Left lung (tissue), 4 donors: ENCODE measurements at regions not wholly inside any gene's neighbourhood (a gene's known extent, or its start where the extent isn't known, plus 50 kb on each side); places are given as distances from the start of the nearest gene placed in this dataset.

Source experiments
- ATAC-seq: fragments of 200-7000 bp; cut with Tn5 transposase; one replicate; pipeline ENCODE4 v1.9.1; 2020; ENCODE audit warnings: moderate library complexity
- DNase-seq, 4 donors: peaks; one replicate each; pipeline ENCODE4 v3.0.0-alpha.2; 2013 to 2020
- H3K27ac ChIP-seq, 2 donors: fragments of 200-600 bp; sonication (generic) in 1 of 2; one replicate each; pipeline versions ENCODE4 v1.5.0 to v1.8.0; 2020 to 2021
- H3K27me3 ChIP-seq, 2 donors: fragments of 200-600 bp; sonication (generic) in 1 of 2; one replicate each; pipeline versions ENCODE4 v1.5.0 to v1.8.0; 2020 to 2021
- H3K36me3 ChIP-seq, 2 donors: fragments of 200-600 bp; sonication (generic) in 1 of 2; one replicate each; pipeline versions ENCODE4 v1.5.0 to v1.8.0; 2020 to 2021
- H3K4me1 ChIP-seq, 2 donors: fragments of 200-600 bp; one replicate each; pipeline ENCODE4 v1.8.0; 2021
- H3K4me3 ChIP-seq, 2 donors: fragments of 200-600 bp; sonication (generic) in 1 of 2; one replicate each; pipeline versions ENCODE4 v1.5.0 to v1.8.0; 2020 to 2021; ENCODE audit warnings: mild to moderate bottlenecking in 1 of 2
- H3K9me3 ChIP-seq, 2 donors: fragments of 200-600 bp; sonication (generic) in 1 of 2; one replicate each; pipeline versions ENCODE4 v1.5.0 to v1.8.0; 2020 to 2021
- CTCF ChIP-seq, 2 donors: fragments of 200-600 bp; sonication (generic) in 1 of 2; IDR thresholded peaks; one replicate each; pipeline versions ENCODE4 v1.5.0 to v1.8.0; 2021; ENCODE audit warnings: antibody characterized with exemption in 2 of 2
- intact Hi-C, 2 donors: fragments of 100-400 bp; cut with DNase I; formaldehyde crosslinking; loops; one replicate each; pipeline versions ENCODE4 v1.11.2 to v1.14.2; 2022
- donor health status: DM: no; HTN: yes; CAD: no.
- donor health status: DM: no; HTN: no; CAD: no.

DNA sequence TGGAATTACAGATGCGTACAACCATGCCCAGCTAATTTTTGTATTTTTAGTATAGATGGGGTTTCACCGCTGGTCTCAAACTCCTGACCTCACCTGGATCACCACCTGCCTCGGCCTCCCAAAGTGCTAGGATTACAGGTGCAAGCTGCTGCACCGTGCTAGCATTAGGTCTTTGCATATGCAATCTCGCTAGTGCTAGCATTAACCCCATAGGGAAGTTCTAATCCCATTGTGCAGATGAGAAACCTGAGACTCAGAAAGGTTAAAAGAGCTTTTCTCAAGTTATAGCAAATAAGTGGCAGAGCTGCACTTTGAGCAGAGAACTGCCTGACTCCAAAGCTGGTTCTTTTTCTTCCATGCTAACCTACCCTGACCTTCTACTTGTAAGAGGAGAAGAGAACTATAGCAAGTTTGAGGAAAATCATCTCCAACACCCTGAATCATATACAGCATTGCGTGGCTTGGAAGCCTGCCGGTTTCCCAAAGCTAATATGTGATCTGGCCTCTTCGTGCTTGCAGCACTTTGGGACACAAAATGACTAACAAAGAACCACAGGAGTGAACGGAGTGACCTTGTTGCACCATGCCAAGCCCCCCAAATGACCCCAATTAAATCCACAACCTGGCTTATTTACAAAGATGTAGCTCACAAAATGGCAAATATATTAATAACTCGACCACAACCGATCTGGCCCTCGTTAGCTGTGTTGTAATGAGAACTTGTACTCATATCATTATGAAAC, 185.1 kb downstream of the TM2D1 start:
- TF ChIP-seq CTCF (IDR thresholded peaks at IDR 0.05) = no peak
- ATAC-seq (no peak), DNase-seq (peak in 1 of 4 donors; percentile 35)
- H3K27me3 ChIP-seq = no peaks in the 10 kb centered on the region
- H3K4me1 ChIP-seq = no peaks in the 10 kb centered on the region
- H3K27ac ChIP-seq = no peak overlapping the region
- no peaks in the 10 kb centered on the region for H3K36me3 ChIP-seq
- intact Hi-C loops = no loop called here
- no peaks in the 10 kb centered on the region for H3K9me3 ChIP-seq
- no peak overlapping the region for H3K4me3 ChIP-seq

DNA sequence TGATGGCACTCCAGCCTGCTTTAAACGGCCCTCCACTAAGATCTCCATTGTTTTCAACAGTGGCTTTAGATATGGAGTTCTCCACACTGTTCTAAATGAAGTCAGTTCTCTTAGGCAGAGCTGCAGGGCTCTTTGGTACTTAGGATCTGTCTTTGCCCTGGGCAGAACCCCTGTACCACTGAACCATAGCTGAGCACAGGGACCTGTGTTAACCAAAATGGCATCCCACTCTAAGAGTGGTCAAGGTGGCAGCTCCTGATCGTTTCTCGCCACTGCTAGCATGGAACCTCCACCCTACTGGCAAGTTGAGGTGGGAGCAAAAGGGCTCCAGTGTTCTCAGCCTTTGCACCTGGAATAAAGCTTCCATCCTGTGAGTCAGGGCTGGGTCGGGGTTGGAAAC, 186.7 kb downstream of the TM2D1 start:
- intact Hi-C loops = no loop called here
- Histone ChIP-seq H3K36me3 (no peaks in the 10 kb centered on the region), H3K4me1 (no peaks in the 10 kb centered on the region), H3K27ac (no peak overlapping the region), H3K9me3 (no peaks in the 10 kb centered on the region), H3K27me3 (no peaks in the 10 kb centered on the region), H3K4me3 (no peak overlapping the region)
- DNase-seq (no peak), ATAC-seq (no peak)
- TF ChIP-seq CTCF (IDR thresholded peaks at IDR 0.05) = no peak

DNA sequence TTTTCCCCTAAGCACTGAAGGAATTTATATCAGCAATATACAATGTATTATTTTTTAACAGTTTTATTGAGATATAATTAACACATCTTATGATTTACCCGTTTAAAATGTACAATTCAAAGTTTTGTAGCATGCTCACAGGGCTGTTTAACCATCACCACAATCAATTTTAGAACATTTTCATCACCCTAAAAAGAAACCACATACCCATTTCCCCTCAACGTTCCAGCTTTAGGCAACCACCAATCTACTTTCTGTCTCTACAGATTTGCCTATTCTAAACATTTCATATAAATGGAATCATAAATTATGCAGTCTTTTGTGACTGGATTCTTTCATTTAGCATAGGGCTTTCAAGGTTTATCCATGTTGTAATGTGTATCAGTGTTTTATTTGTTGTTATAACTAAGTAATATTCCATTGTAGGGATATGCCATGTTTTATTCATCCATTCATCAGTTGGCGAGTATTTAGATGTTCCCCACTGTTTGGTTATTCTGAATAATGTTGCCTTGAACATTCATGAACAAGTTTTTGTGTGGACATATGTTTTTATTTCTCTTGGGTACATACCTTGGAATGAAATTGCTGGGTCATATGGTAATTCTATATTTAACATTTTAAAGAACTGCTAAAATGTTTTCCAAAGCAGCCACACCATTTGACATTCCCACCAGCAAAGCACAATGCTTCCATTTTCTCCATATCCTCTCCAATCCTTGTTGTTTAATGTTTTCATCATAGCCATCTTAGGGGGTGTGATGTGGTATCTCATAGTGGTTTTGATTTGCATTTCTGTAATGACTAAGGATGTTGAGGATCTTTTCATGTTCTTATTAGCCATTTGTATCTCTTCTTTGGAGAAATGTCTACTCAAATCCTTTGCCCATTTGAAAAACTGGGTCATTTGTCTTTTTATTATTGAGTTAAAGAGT, 188.5 kb downstream of the TM2D1 start:
- H3K27me3 ChIP-seq = no peaks in the 10 kb centered on the region
- no peak overlapping the region for H3K4me3 ChIP-seq
- H3K36me3 ChIP-seq = no peaks in the 10 kb centered on the region
- no peaks in the 10 kb centered on the region for H3K9me3 ChIP-seq
- DNase-seq = no peak
- H3K27ac ChIP-seq = no peak overlapping the region
- H3K4me1 ChIP-seq = no peaks in the 10 kb centered on the region
- intact Hi-C loops = no loop called here
- TF ChIP-seq CTCF (IDR thresholded peaks at IDR 0.05) = no peak
- ATAC-seq = no peak

DNA sequence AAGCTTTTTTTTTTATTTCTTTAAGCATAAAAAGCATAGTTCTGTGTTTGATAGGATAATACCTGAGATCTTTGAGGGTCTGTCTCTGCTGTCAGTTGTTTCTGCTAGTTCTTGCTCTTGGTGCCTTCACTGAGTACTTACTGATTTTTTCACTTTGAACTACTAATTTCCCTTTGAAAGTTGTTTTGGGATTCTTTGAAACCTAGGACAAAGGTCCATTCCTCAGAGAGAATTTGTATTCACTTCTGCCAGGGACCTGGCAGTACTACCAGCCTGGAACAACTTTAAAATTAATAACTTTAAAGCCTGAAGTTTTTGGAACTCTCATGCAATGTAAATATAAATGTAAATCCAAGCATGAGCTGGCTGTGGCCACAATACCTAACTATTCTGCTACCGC, 190.1 kb downstream of the TM2D1 start:
- H3K36me3 ChIP-seq = no peaks in the 10 kb centered on the region
- no peak overlapping the region for H3K4me3 ChIP-seq
- H3K27me3 ChIP-seq = no peaks in the 10 kb centered on the region
- TF ChIP-seq CTCF (IDR thresholded peaks at IDR 0.05) = no peak
- H3K9me3 ChIP-seq = no peaks in the 10 kb centered on the region
- no peak overlapping the region for H3K27ac ChIP-seq
- no peaks in the 10 kb centered on the region for H3K4me1 ChIP-seq
- ATAC-seq (no peak), DNase-seq (no peak)
- intact Hi-C loops = no loop called here

- H3K4me3 ChIP-seq = no peak overlapping the region
- TF ChIP-seq CTCF (IDR thresholded peaks at IDR 0.05) = no peak
- no peaks in the 10 kb centered on the region for H3K4me1 ChIP-seq
- H3K9me3 ChIP-seq = no peaks in the 10 kb centered on the region
- H3K36me3 ChIP-seq = no peaks in the 10 kb centered on the region
- DNase-seq (no peak), ATAC-seq (no peak)
- intact Hi-C loops = no loop called here
- H3K27ac ChIP-seq = no peak overlapping the region
- H3K27me3 ChIP-seq = no peaks in the 10 kb centered on the region
These were observed 191.4 kb downstream of the TM2D1 start for GRCh38 chr1:61533546-61533945.
